MM.1S (cell line): ENCODE measurements at regions not wholly inside any gene's neighbourhood (a gene's known extent, or its start where the extent isn't known, plus 50 kb on each side); places are given as distances from the start of the nearest gene placed in this dataset.

ENCODE experiments used
- DNase-seq: peaks from one replicate; pipeline ENCODE4 v3.0.0-alpha.2; 2015
- H2AFZ ChIP-seq: fragments of 300-600 bp; sonication (generic); 2 replicates; pipeline ENCODE4 v1.6.0; 2016; ENCODE audit warnings: antibody characterized with exemption, low read length
- H3F3A ChIP-seq: fragments of 300-600 bp; sonication (generic); 2 replicates; pipeline ENCODE4 v1.6.1; 2016; ENCODE audit warnings: mild to moderate bottlenecking, antibody characterized with exemption, low read length, moderate library complexity, mixed read lengths; ENCODE audit not compliant: insufficient read depth
- H3K27ac ChIP-seq: fragments of 300-600 bp; sonication (generic); 2 replicates; pipeline ENCODE4 v1.5.1; 2016; ENCODE audit warnings: mild to moderate bottlenecking, low read length
- H3K27me3 ChIP-seq: fragments of 300-600 bp; sonication (generic); replicated peaks from 2 replicates; pipeline ENCODE4 v1.6.0; 2016; ENCODE audit warnings: low read length; ENCODE audit not compliant: insufficient read depth
- H3K36me3 ChIP-seq: fragments of 300-600 bp; sonication (generic); replicated peaks from 2 replicates; pipeline ENCODE4 v1.6.1; 2016; ENCODE audit warnings: mild to moderate bottlenecking, low read length, mixed read lengths; ENCODE audit not compliant: insufficient read depth
- H3K4me1 ChIP-seq: fragments of 300-600 bp; sonication (generic); 2 replicates; pipeline ENCODE4 v1.6.1; 2016; ENCODE audit warnings: low read length, mixed read lengths
- H3K4me2 ChIP-seq: fragments of 300-600 bp; sonication (generic); 2 replicates; pipeline ENCODE4 v1.6.0; 2016; ENCODE audit warnings: low read depth, low read length
- H3K4me3 ChIP-seq: fragments of 300-600 bp; sonication (generic); 2 replicates; pipeline ENCODE4 v1.5.1; 2016; ENCODE audit warnings: low read length, mixed read lengths
- H3K79me2 ChIP-seq: fragments of 300-600 bp; sonication (generic); 2 replicates; pipeline ENCODE4 v1.6.1; 2016; ENCODE audit warnings: mixed run types, low read length, mixed read lengths
- H3K9ac ChIP-seq: fragments of 300-600 bp; sonication (generic); 2 replicates; pipeline ENCODE4 v1.6.1; 2016; ENCODE audit warnings: low read length, mixed read lengths
- H3K9me2 ChIP-seq: fragments of 300-600 bp; sonication (generic); replicated peaks from 2 replicates; pipeline ENCODE4 v1.6.1; 2016; ENCODE audit warnings: mild to moderate bottlenecking, low read length, mixed read lengths; ENCODE audit not compliant: insufficient read depth
- H3K9me3 ChIP-seq: fragments of 300-600 bp; sonication (generic); replicated peaks from 2 replicates; pipeline ENCODE4 v1.6.1; 2016; ENCODE audit warnings: mild to moderate bottlenecking, low read length, mixed read lengths; ENCODE audit not compliant: insufficient read depth
- H4K20me1 ChIP-seq: fragments of 300-600 bp; sonication (generic); 2 replicates; pipeline ENCODE4 v1.6.1; 2016; ENCODE audit warnings: mild to moderate bottlenecking, low read length, moderate library complexity, mixed read lengths; ENCODE audit not compliant: insufficient read depth
- CTCF ChIP-seq: fragments of 300-600 bp; sonication (generic); IDR thresholded peaks from 2 replicates; pipeline ENCODE4 v1.5.1; 2016; ENCODE audit warnings: antibody characterized with exemption, low read length, mixed read lengths
- EZH2 ChIP-seq: fragments of 300-600 bp; sonication (generic); optimal IDR thresholded peaks from 2 replicates; pipeline ENCODE3; 2017; ENCODE audit warnings: low read depth, mild to moderate bottlenecking, antibody characterized with exemption, low read length, mixed read lengths
- EZH2phosphoT487 ChIP-seq: fragments of 300-600 bp; sonication (generic); IDR thresholded peaks from 2 replicates; pipeline ENCODE4 v1.6.1; 2018; ENCODE audit warnings: antibody characterized with exemption, low read length

GRCh38 chr3:144343777-144344176 is 372.2 kb downstream of the DIPK2A start:
- Histone ChIP-seq H3K36me3 (no peaks in the 10 kb centered on the region), H3K4me1 (no peaks in the 10 kb centered on the region), H3K4me2 (no peak overlapping the region), H4K20me1 (no peaks in the 10 kb centered on the region), H3K9me3 (no peaks in the 10 kb centered on the region), H3K27ac (no peak overlapping the region), H3K9ac (no peak overlapping the region), H3K79me2 (no peaks in the 10 kb centered on the region), H3K4me3 (no peak overlapping the region), H3K27me3 (no peaks in the 10 kb centered on the region), H3K9me2 (no peaks in the 10 kb centered on the region), H3F3A (no peaks in the 10 kb centered on the region), H2AFZ (no peak overlapping the region)
- TF ChIP-seq CTCF (no peak), EZH2 (no peak), EZH2phosphoT487 (no peak)
- no peak for DNase-seq

- DNase-seq: no peak
- H3F3A ChIP-seq: no peaks in the 10 kb centered on the region
- H3K27me3 ChIP-seq: no peaks in the 10 kb centered on the region
- H3K79me2 ChIP-seq: no peaks in the 10 kb centered on the region
- TF ChIP-seq EZH2 (no peak), CTCF (no peak), EZH2phosphoT487 (no peak)
- no peak overlapping the region for H3K27ac ChIP-seq
- no peak overlapping the region for H3K9ac ChIP-seq
- H3K4me2 ChIP-seq: no peak overlapping the region
- H3K36me3 ChIP-seq: no peaks in the 10 kb centered on the region
- no peak overlapping the region for H3K4me3 ChIP-seq
- no peaks in the 10 kb centered on the region for H3K9me2 ChIP-seq
- no peaks in the 10 kb centered on the region for H3K4me1 ChIP-seq
- H3K9me3 ChIP-seq: no peaks in the 10 kb centered on the region
- H4K20me1 ChIP-seq: no peaks in the 10 kb centered on the region
- H2AFZ ChIP-seq: no peak overlapping the region
These were observed 373.4 kb downstream of the DIPK2A start for GRCh38 chr3:144344925-144345548.

- Histone ChIP-seq H3K4me1 (no peaks in the 10 kb centered on the region), H4K20me1 (no peaks in the 10 kb centered on the region), H3F3A (no peaks in the 10 kb centered on the region), H3K36me3 (no peaks in the 10 kb centered on the region), H3K79me2 (no peaks in the 10 kb centered on the region), H3K9me3 (no peaks in the 10 kb centered on the region), H2AFZ (no peak overlapping the region), H3K4me2 (no peak overlapping the region), H3K9me2 (no peaks in the 10 kb centered on the region), H3K27me3 (no peaks in the 10 kb centered on the region), H3K27ac (no peak overlapping the region), H3K9ac (no peak overlapping the region), H3K4me3 (no peak overlapping the region)
- TF ChIP-seq EZH2 (no peak), EZH2phosphoT487 (no peak), CTCF (no peak)
- DNase-seq: no peak
These were observed 378.5 kb downstream of the DIPK2A start for GRCh38 chr3:144350125-144350524.
